Stimulated activated CD4-positive, alpha-beta T cell treated with anti-CD3 and anti-CD28 coated beads, Interleukin-12 subunit alpha, Interleukin-12 subunit beta, amount 100 ng/mL, for 48 hours (primary cell): ENCODE measurements at regions not wholly inside any gene's neighbourhood (a gene's known extent, or its start where the extent isn't known, plus 50 kb on each side); places are given as distances from the start of the nearest gene placed in this dataset.

Source experiments
- DNase-seq, 3 donors: peaks; one replicate each; pipeline ENCODE4 v3.0.0-alpha.2; 2020; ENCODE audit warnings: low read depth in 2 of 3, low spot score in 1 of 3

GRCh38 chr9:79357616-79358015 lies 214.1 kb upstream of the TLE4 start:
- DNase-seq, result no peak

GRCh38 chr9:79360387-79361347 lies 211.1 kb upstream of the TLE4 start:
- DNase-seq, result no peak

GRCh38 chr9:79362100-79363081 lies 209.4 kb upstream of the TLE4 start:
- no peak for DNase-seq

GRCh38 chr9:79369676-79370075 lies 202.1 kb upstream of the TLE4 start:
- DNase-seq, result no peak

GRCh38 chr9:79371301-79371700 lies 200.5 kb upstream of the TLE4 start:
- no peak for DNase-seq

- no peak for DNase-seq
Observed at GRCh38 chr9:79371948-79372555, 199.7 kb upstream of the TLE4 start.

GRCh38 chr9:79377339-79377855 lies 194.4 kb upstream of the TLE4 start:
- no peak for DNase-seq

GRCh38 chr9:79378107-79378506 lies 193.7 kb upstream of the TLE4 start:
- no peak for DNase-seq

GRCh38 chr9:79382044-79382443 lies 189.7 kb upstream of the TLE4 start:
- DNase-seq, result no peak

GRCh38 chr9:79382458-79382857 lies 189.3 kb upstream of the TLE4 start:
- no peak for DNase-seq

GRCh38 chr9:79383096-79383495 lies 188.7 kb upstream of the TLE4 start:
- no peak for DNase-seq

GRCh38 chr9:79384091-79384490 lies 187.7 kb upstream of the TLE4 start:
- no peak for DNase-seq

GRCh38 chr9:79384501-79384900 lies 187.3 kb upstream of the TLE4 start:
- DNase-seq, result no peak

GRCh38 chr9:79387101-79387835 lies 184.5 kb upstream of the TLE4 start:
- DNase-seq, result no peak

- DNase-seq, result no peak
Observed at GRCh38 chr9:79390077-79390698, 181.6 kb upstream of the TLE4 start.

GRCh38 chr9:79390781-79391770 lies 180.7 kb upstream of the TLE4 start:
- DNase-seq, result no peak

- no peak for DNase-seq
Observed at GRCh38 chr9:79395228-79395627, 176.5 kb upstream of the TLE4 start.

GRCh38 chr9:79395755-79396154 lies 176.0 kb upstream of the TLE4 start:
- no peak for DNase-seq

GRCh38 chr9:79396168-79396567 lies 175.6 kb upstream of the TLE4 start:
- no peak for DNase-seq
